H1 (cell line): ENCODE measurements at regions not wholly inside any gene's neighbourhood (a gene's known extent, or its start where the extent isn't known, plus 50 kb on each side); places are given as distances from the start of the nearest gene placed in this dataset.

Experiments used
- CTCF ChIA-PET: fragments of 300-600 bp; sonication (Branson Sonifier 250); formaldehyde crosslinking; loops from one replicate; lab custom pipeline; 2021; ENCODE audit not compliant: partially characterized antibody; lab: Charles Lee
- POLR2A ChIA-PET: fragments of 300-600 bp; sonication (Branson Sonifier 250); formaldehyde crosslinking; loops from one replicate; lab custom pipeline; 2021; ENCODE audit warnings: inconsistent platforms; ENCODE audit not compliant: partially characterized antibody; lab: Charles Lee
- DNase-seq, 2 experiments: peaks; one replicate each; pipeline versions ENCODE4 v3.0.0 to v3.0.0-alpha.2; 2010 to 2022; ENCODE audit warnings: low spot score in 2 of 2, low read depth in 1 of 2, mixed read lengths in 1 of 2
- FAIRE-seq: peaks from 2 replicates; lab custom pipeline; 2011; peaks lifted over from hg19 to GRCh38; lab: Jason Lieb, UNC
- H2AFZ ChIP-seq: 2 replicates; pipeline ENCODE4 v1.8.1; 2012; ENCODE audit warnings: low read length, inconsistent platforms
- H2AK5ac ChIP-seq: 2 replicates; pipeline ENCODE4 v1.6.1; 2013; ENCODE audit warnings: low read depth, low read length
- H2BK120ac ChIP-seq: replicated peaks from 2 replicates; pipeline ENCODE3; 2013; ENCODE audit warnings: low read depth, low read length, inconsistent platforms
- H2BK12ac ChIP-seq: 2 replicates; pipeline ENCODE4 v1.6.1; 2013; ENCODE audit warnings: low read depth, low read length
- H2BK15ac ChIP-seq: 2 replicates; pipeline ENCODE4 v1.6.1; 2013; ENCODE audit warnings: low read length
- H2BK20ac ChIP-seq: 2 replicates; pipeline ENCODE4 v1.6.1; 2013; ENCODE audit warnings: low read length
- H2BK5ac ChIP-seq: 2 replicates; pipeline ENCODE4 v1.6.1; 2013; ENCODE audit warnings: low read depth, low read length
- H3K14ac ChIP-seq: 2 replicates; pipeline ENCODE4 v1.6.1; 2013; ENCODE audit warnings: inconsistent platforms; ENCODE audit not compliant: insufficient read length
- H3K18ac ChIP-seq: 2 replicates; pipeline ENCODE4 v1.6.1; 2013; ENCODE audit warnings: low read length; ENCODE audit errors: extremely low read depth
- H3K23ac ChIP-seq: 2 replicates; pipeline ENCODE4 v1.6.1; 2013; ENCODE audit warnings: inconsistent platforms; ENCODE audit not compliant: insufficient read length
- H3K23me2 ChIP-seq: 2 replicates; pipeline ENCODE4 v1.6.1; 2013; ENCODE audit warnings: low read depth, low read length
- H3K27ac ChIP-seq: 2 replicates; pipeline ENCODE4 v1.6.1; 2011; ENCODE audit warnings: low read depth, low read length, inconsistent platforms
- H3K27me3 ChIP-seq, 4 experiments: replicated peaks in 1 of 4; 1 replicate in 1 of 4; 2 replicates in 3 of 4; pipeline versions ENCODE4 v1.6.1 to v1.8.1; 2011 to 2013; ENCODE audit warnings: low read length in 3 of 4, mild to moderate bottlenecking in 3 of 4, inconsistent platforms in 2 of 4, mixed read lengths in 2 of 4, moderate library complexity in 1 of 4; ENCODE audit not compliant: control insufficient read depth in 3 of 4, insufficient read depth in 3 of 4; ENCODE audit errors: extremely low read depth in 1 of 4
- H3K36me3 ChIP-seq, 4 experiments: 2 replicates each; pipeline versions ENCODE4 v1.6.1 to v1.8.1; 2011 to 2013; ENCODE audit warnings: mild to moderate bottlenecking in 4 of 4, low read length in 3 of 4, moderate library complexity in 2 of 4, control low read depth in 1 of 4, inconsistent platforms in 1 of 4; ENCODE audit not compliant: insufficient read depth in 4 of 4, control insufficient read depth in 2 of 4
- H3K4ac ChIP-seq: replicated peaks from 2 replicates; pipeline ENCODE3; 2013; ENCODE audit warnings: low read length, low read depth, mixed read lengths, inconsistent platforms; ENCODE audit not compliant: insufficient read length
- H3K4me1 ChIP-seq, 4 experiments: replicated peaks in 1 of 4; 1 replicate in 1 of 4; 2 replicates in 3 of 4; pipeline versions ENCODE4 v1.6.1 to v1.8.1; 2011 to 2013; ENCODE audit warnings: low read length in 3 of 4, inconsistent platforms in 2 of 4, mixed read lengths in 1 of 4; ENCODE audit not compliant: insufficient read depth in 4 of 4, control insufficient read depth in 3 of 4
- H3K4me2 ChIP-seq, 2 experiments: 2 replicates each; pipeline versions ENCODE4 v1.6.1 to v1.8.1; 2011 to 2013; ENCODE audit warnings: low read depth in 2 of 2, low read length in 2 of 2, control low read depth in 1 of 2, inconsistent platforms in 1 of 2, mild to moderate bottlenecking in 1 of 2; ENCODE audit not compliant: insufficient read depth in 1 of 2
- H3K4me3 ChIP-seq, 4 experiments: fragments of 200-600, 300-600 bp in 1 of 4; sonication (generic), shearing (Covaris generic), sonication (Bioruptor Twin) in 1 of 4; 2 replicates each; pipeline versions ENCODE4 v1.5.1 to v1.8.1; 2011 to 2016; ENCODE audit warnings: low read length in 4 of 4, low read depth in 3 of 4, control low read depth in 2 of 4, inconsistent platforms in 2 of 4, mild to moderate bottlenecking in 2 of 4, mixed read lengths in 1 of 4, moderate library complexity in 1 of 4; ENCODE audit not compliant: insufficient read depth in 2 of 4; ENCODE audit errors: extremely low read depth in 1 of 4
- H3K56ac ChIP-seq: replicated peaks from 2 replicates; pipeline ENCODE3; 2013; ENCODE audit warnings: low read depth, mild to moderate bottlenecking, mixed read lengths, low read length, inconsistent platforms; ENCODE audit not compliant: insufficient read length
- H3K79me1 ChIP-seq: 2 replicates; pipeline ENCODE4 v1.6.1; 2013; ENCODE audit warnings: low read depth, low read length, control low read depth
- H3K79me2 ChIP-seq, 2 experiments: 2 replicates each; pipeline versions ENCODE4 v1.6.1 to v1.8.1; 2012 to 2013; ENCODE audit warnings: low read length in 2 of 2, mild to moderate bottlenecking in 2 of 2, inconsistent platforms in 1 of 2; ENCODE audit not compliant: insufficient read depth in 2 of 2, control insufficient read depth in 1 of 2
- H3K9ac ChIP-seq, 4 experiments: replicated peaks in 1 of 4; 1 replicate in 1 of 4; 2 replicates in 3 of 4; pipeline versions ENCODE4 v1.6.1 to v1.8.1; 2011 to 2013; ENCODE audit warnings: low read depth in 3 of 4, low read length in 3 of 4, control low read depth in 2 of 4, mild to moderate bottlenecking in 2 of 4, moderate library complexity in 2 of 4, inconsistent platforms in 1 of 4; ENCODE audit errors: extremely low read depth in 1 of 4
- H3K9me3 ChIP-seq, 2 experiments: 2 replicates each; pipeline versions ENCODE4 v1.6.1 to v1.8.1; 2012 to 2013; ENCODE audit warnings: mild to moderate bottlenecking in 2 of 2, moderate library complexity in 2 of 2, control low read depth in 1 of 2, inconsistent platforms in 1 of 2, low read depth in 1 of 2, low read length in 1 of 2, mixed read lengths in 1 of 2; ENCODE audit not compliant: insufficient read depth in 2 of 2
- H4K20me1 ChIP-seq, 2 experiments: replicated peaks in 1 of 2; 2 replicates each; pipeline versions ENCODE3 to v1.8.1; 2011 to 2013; ENCODE audit warnings: inconsistent platforms in 2 of 2, low read length in 2 of 2, mild to moderate bottlenecking in 1 of 2; ENCODE audit not compliant: insufficient read depth in 2 of 2, control insufficient read depth in 1 of 2
- H4K5ac ChIP-seq: 2 replicates; pipeline ENCODE4 v1.6.1; 2013; ENCODE audit warnings: low read length, low read depth, mixed read lengths, inconsistent platforms; ENCODE audit not compliant: insufficient read length
- H4K8ac ChIP-seq: 2 replicates; pipeline ENCODE4 v1.8.0; 2013; ENCODE audit warnings: mild to moderate bottlenecking, moderate library complexity, low read length, inconsistent platforms; ENCODE audit not compliant: insufficient read depth; ENCODE audit errors: extremely low read depth
- H4K91ac ChIP-seq: replicated peaks from 2 replicates; pipeline ENCODE3; 2013; ENCODE audit warnings: low read length, mixed read lengths, inconsistent platforms; ENCODE audit not compliant: insufficient read length
- ATF2 ChIP-seq: IDR thresholded peaks from 2 replicates; pipeline ENCODE4 v1.6.1; 2012; ENCODE audit warnings: low read length, inconsistent platforms
- CHD2 ChIP-seq: IDR thresholded peaks from 2 replicates; pipeline ENCODE4 v1.6.1; 2012; ENCODE audit warnings: low read length, improper control_type of control experiment
- E2F6 ChIP-seq: IDR thresholded peaks from 2 replicates; pipeline ENCODE4 v1.6.1; 2012; ENCODE audit warnings: inconsistent platforms
- EGR1 ChIP-seq: IDR thresholded peaks from 2 replicates; pipeline ENCODE4 v1.6.1; 2011; ENCODE audit warnings: low read depth, low read length, borderline replicate concordance
- NANOG ChIP-seq: IDR thresholded peaks from 2 replicates; pipeline ENCODE4 v1.6.1; 2011; ENCODE audit warnings: low read length, low read depth, mild to moderate bottlenecking, inconsistent platforms; ENCODE audit not compliant: insufficient read depth, poor library complexity, severe bottlenecking
- SIRT6 ChIP-seq: IDR thresholded peaks from one replicate; pipeline ENCODE4 v1.7.1; 2012; ENCODE audit warnings: low read length, inconsistent platforms
- TAF7 ChIP-seq: optimal IDR thresholded peaks from 2 replicates; pipeline ENCODE3; 2011; ENCODE audit warnings: low read depth, mild to moderate bottlenecking, inconsistent platforms, low read length, moderate library complexity, borderline replicate concordance
- TCF12 ChIP-seq: IDR thresholded peaks from 2 replicates; pipeline ENCODE4 v1.6.1; 2011; ENCODE audit warnings: low read depth, mild to moderate bottlenecking, low read length
- WGBS, 2 experiments: shearing (Covaris generic) in 1 of 2; methylation state at CpG; one replicate each; pipeline versions ENCODE4 v1.1.6 to v1.1.7; 2013 to 2015; ENCODE audit warnings: low lambda C conversion rate in 2 of 2, mixed read lengths in 2 of 2, inconsistent platforms in 1 of 2, low coverage in 1 of 2, missing lambda C conversion rate in 1 of 2; ENCODE audit not compliant: insufficient replicate concordance in 2 of 2, insufficient coverage in 1 of 2, insufficient read length in 1 of 2; ENCODE audit errors: extremely low coverage in 1 of 2, missing lambda C conversion rate in 1 of 2; 5-methylcytosine and 5-hydroxymethylcytosine counted together

GRCh38 chr5:167905919-167906853 lies 385.3 kb upstream of the WWC1 start:
- Histone ChIP-seq H3K79me2 (no peaks in the 10 kb centered on the region), H3K4me1 (peaks cover 0 to 5% (median under 1%) of the 10 kb centered on the region in 4 experiments; a peak in 3 of 7 replicates), H2BK120ac (no peak overlapping the region), H2BK5ac (no peak overlapping the region), H3K9me3 (no peaks in the 10 kb centered on the region), H2AFZ (no peak overlapping the region), H3K27me3 (peaks cover 0 to 1% (median 0%) of the 10 kb centered on the region in 4 experiments; a peak in 1 of 7 replicates), H2AK5ac (no peak overlapping the region), H4K91ac (no peak overlapping the region), H3K9ac (no peak overlapping the region), H4K5ac (no peak overlapping the region), H3K23ac (no peak overlapping the region), H3K18ac (no peak overlapping the region; the same call in 1 of the 2 replicates), H4K20me1 (no peaks in the 10 kb centered on the region), H3K27ac (no peak overlapping the region), H3K4ac (no peak overlapping the region), H3K23me2 (no peaks in the 10 kb centered on the region), H2BK20ac (no peak overlapping the region), H3K56ac (no peak overlapping the region), H3K36me3 (no peaks in the 10 kb centered on the region), H3K4me3 (no peak overlapping the region), H4K8ac (peak overlapping the region; percentile 72; the same call in 1 of the 2 replicates), H3K14ac (no peak overlapping the region), H3K4me2 (peak overlapping the region; percentile 16 to 54; a peak in 3 of 4 replicates), H2BK15ac (no peak overlapping the region), H2BK12ac (no peak overlapping the region), H3K79me1 (no peaks in the 10 kb centered on the region)
- WGBS, 2 experiments: 31% methylated on average over 6 of the region's 6 CpGs; no CpG with 5 or more reads in 1 of the 2 experiments
- peak; percentile 32 for FAIRE-seq
- no peak for DNase-seq
- TF ChIP-seq TCF12 (no peak), TAF7 (no peak), CHD2 (no peak), ATF2 (no peak), SIRT6 (no peak), EGR1 (no peak), E2F6 (no peak), NANOG (peak; percentile 54)
- ChIA-PET CTCF (interaction anchor here (0.8 to 1.4 kb wide), 4 partner anchors 10 to 142 kb away, joined by 3 to 5 read pairs (median 4); no protein-coding TSS in a partner anchor), POLR2A (interaction anchor here (0.7 to 1.5 kb wide), 3 partner anchors 14 to 54 kb away, joined by 3 read pairs; no protein-coding TSS in a partner anchor)
